Sigmoid colon (tissue), 6 donors: ENCODE measurements at regions not wholly inside any gene's neighbourhood (a gene's known extent, or its start where the extent isn't known, plus 50 kb on each side); places are given as distances from the start of the nearest gene placed in this dataset.

Experiments
- DNase-seq: peaks from one replicate; pipeline ENCODE4 v3.0.0-alpha.2; 2019
- H3K27ac ChIP-seq, 4 donors: fragments of 200-600 bp; sonication (generic); one replicate each; pipeline ENCODE4 v1.5.1; 2016 to 2019; ENCODE audit warnings: mild to moderate bottlenecking in 1 of 4
- H3K27me3 ChIP-seq, 3 donors: fragments of 200-600 bp; sonication (generic); one replicate each; pipeline ENCODE4 v1.5.1; 2019; ENCODE audit warnings: mild to moderate bottlenecking in 1 of 3
- H3K36me3 ChIP-seq, 4 donors: fragments of 200-600 bp; sonication (generic); one replicate each; pipeline ENCODE4 v1.5.1; 2016 to 2019
- H3K4me1 ChIP-seq, 4 donors: fragments of 200-600 bp; sonication (generic); one replicate each; pipeline ENCODE4 v1.5.1; 2017 to 2019
- H3K4me3 ChIP-seq, 4 donors: fragments of 200-600 bp; sonication (generic); one replicate each; pipeline ENCODE4 v1.5.1; 2017 to 2019; ENCODE audit warnings: mild to moderate bottlenecking in 2 of 4, moderate library complexity in 1 of 4
- H3K9me3 ChIP-seq, 4 donors: fragments of 200-600 bp in 3 of 4; sonication (generic) in 3 of 4; one replicate each; pipeline versions ENCODE4 v1.5.1 to v1.6.1; 2013 to 2019
- EP300 ChIP-seq, 4 donors: sonication (generic); formaldehyde crosslinking; IDR thresholded peaks; one replicate each; pipeline ENCODE4 v1.6.1; 2017; ENCODE audit warnings: antibody characterized with exemption in 4 of 4
- POLR2A ChIP-seq, 2 donors: fragments of 450-650 bp; IDR thresholded peaks; one replicate each; pipeline ENCODE4 v1.6.1; 2016; ENCODE audit warnings: antibody characterized with exemption in 2 of 2, mild to moderate bottlenecking in 2 of 2, moderate library complexity in 2 of 2
- POLR2AphosphoS5 ChIP-seq, 4 donors: sonication (generic); formaldehyde crosslinking; IDR thresholded peaks; one replicate each; pipeline ENCODE4 v1.6.1; 2017; ENCODE audit warnings: antibody characterized with exemption in 4 of 4
- WGBS, 2 donors: extraction: QIAGEN DNeasy Blood & Tissue Kit; methylation state at CpG; one replicate each; pipeline ENCODE4 v1.1.7; 2013; 5-methylcytosine and 5-hydroxymethylcytosine counted together
- intact Hi-C: fragments of 100-400 bp; cut with DNase I; formaldehyde crosslinking; loops from one replicate; pipeline ENCODE4 v1.15.1; 2023
- TF ChIP-seq, protein P1 (sequence below), 4 experiments: fragments of 450-650 bp in 3 of 4; fragments of 200-600 bp in 1 of 4; IDR thresholded peaks; one replicate each; pipeline ENCODE4 v1.5.1; 2016 to 2019; ENCODE audit warnings: antibody characterized with exemption in 4 of 4, mild to moderate bottlenecking in 3 of 4, moderate library complexity in 2 of 4
- donor health status: healthy with polysubstance abuse.
- donor health status: healthy.

DNA sequence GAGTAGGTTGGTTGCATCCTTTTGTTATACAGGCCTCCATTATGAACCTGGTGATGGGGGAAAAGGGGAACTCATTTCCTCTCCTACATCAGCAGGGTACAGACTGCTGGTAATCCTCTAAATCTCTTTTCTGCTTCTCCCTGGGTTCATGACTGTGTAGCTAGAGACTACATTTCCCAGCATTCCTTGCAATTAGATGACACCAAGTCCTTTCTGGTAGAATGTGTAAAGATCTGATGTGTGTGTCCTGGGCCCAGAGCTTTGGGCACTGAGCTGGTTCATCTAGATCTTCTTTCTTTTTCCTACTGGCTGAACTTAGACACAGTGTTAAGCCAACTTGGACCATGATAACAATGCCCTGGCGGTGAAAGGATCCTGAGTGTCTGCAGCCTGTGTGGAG, 104.7 kb upstream of the IFNGR1 start:
- no peak overlapping the region for H3K4me3 ChIP-seq
- intact Hi-C loops: no loop called here
- TF ChIP-seq POLR2A (IDR thresholded peaks at IDR 0.05) (no peak), EP300 (IDR thresholded peaks at IDR 0.05) (no peak), POLR2AphosphoS5 (IDR thresholded peaks at IDR 0.05) (no peak)
- TF ChIP-seq, protein P1, sequence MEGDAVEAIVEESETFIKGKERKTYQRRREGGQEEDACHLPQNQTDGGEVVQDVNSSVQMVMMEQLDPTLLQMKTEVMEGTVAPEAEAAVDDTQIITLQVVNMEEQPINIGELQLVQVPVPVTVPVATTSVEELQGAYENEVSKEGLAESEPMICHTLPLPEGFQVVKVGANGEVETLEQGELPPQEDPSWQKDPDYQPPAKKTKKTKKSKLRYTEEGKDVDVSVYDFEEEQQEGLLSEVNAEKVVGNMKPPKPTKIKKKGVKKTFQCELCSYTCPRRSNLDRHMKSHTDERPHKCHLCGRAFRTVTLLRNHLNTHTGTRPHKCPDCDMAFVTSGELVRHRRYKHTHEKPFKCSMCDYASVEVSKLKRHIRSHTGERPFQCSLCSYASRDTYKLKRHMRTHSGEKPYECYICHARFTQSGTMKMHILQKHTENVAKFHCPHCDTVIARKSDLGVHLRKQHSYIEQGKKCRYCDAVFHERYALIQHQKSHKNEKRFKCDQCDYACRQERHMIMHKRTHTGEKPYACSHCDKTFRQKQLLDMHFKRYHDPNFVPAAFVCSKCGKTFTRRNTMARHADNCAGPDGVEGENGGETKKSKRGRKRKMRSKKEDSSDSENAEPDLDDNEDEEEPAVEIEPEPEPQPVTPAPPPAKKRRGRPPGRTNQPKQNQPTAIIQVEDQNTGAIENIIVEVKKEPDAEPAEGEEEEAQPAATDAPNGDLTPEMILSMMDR (IDR thresholded peaks at IDR 0.05): no peak
- H3K4me1 ChIP-seq: no peaks in the 10 kb centered on the region
- no peak for DNase-seq
- WGBS, 2 donors: 55 to 99% methylated on average over 1 of the region's 1 CpG
- no peaks in the 10 kb centered on the region for H3K9me3 ChIP-seq
- H3K27me3 ChIP-seq: no peaks in the 10 kb centered on the region
- H3K36me3 ChIP-seq: no peaks in the 10 kb centered on the region
- no peak overlapping the region for H3K27ac ChIP-seq

DNA sequence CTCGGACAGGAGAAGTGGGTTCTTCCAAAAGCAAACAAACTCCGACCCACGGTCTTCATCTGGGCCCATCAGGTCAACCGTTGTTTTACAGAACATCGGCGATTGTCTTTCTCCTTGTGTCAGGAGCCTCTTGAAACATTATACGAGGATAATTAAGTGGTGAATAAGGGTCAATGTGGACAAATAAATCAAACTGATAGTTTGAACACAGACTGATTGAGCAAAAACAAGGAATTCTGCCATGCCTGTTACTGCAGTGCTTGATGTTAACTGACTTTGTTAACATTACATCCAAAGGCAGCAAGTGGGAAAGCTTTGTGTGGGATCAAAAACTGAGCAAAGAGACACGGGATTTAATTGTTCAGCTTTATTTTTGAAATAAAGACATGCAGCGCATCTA, 101.1 kb upstream of the IFNGR1 start:
- Histone ChIP-seq H3K4me3 (no peak overlapping the region), H3K36me3 (no peaks in the 10 kb centered on the region), H3K4me1 (no peaks in the 10 kb centered on the region), H3K27me3 (no peaks in the 10 kb centered on the region), H3K27ac (no peak overlapping the region), H3K9me3 (no peaks in the 10 kb centered on the region)
- TF ChIP-seq EP300 (IDR thresholded peaks at IDR 0.05) (no peak), POLR2AphosphoS5 (IDR thresholded peaks at IDR 0.05) (no peak), POLR2A (IDR thresholded peaks at IDR 0.05) (no peak)
- TF ChIP-seq, protein P1 (IDR thresholded peaks at IDR 0.05): no peak
- DNase-seq: no peak
- intact Hi-C loops: no loop called here
- 81 to 87% methylated on average over 9 of the region's 9 CpGs for WGBS, 2 donors

DNA sequence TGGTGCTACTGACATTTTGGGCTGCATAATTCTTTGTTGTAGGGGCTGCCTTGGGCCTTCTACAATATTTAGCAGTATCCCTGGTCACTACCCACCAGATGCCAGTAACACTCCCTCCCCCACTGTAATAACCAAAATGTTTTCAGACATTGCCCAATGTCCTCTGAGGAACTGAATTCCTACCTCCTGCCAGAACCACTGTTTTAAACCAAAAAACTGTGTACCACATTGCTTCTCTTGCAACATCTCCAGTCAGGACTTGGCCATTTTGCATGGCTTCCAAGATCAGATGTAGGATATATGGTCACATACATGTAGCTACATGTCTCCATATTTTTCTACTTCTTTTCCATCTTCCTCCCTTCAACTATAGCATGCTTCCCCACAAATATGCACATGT, 97.4 kb upstream of the IFNGR1 start:
- Histone ChIP-seq H3K27ac (no peak overlapping the region), H3K9me3 (no peaks in the 10 kb centered on the region), H3K4me1 (peaks cover 0 to 8% (median 2%) of the 10 kb centered on the region in 4 donors), H3K27me3 (no peaks in the 10 kb centered on the region), H3K36me3 (no peaks in the 10 kb centered on the region), H3K4me3 (no peak overlapping the region)
- intact Hi-C loops: loop anchor here (10.0 kb wide), 1 partner anchor 492 kb away; the partner anchor contains the start of gene PEX7
- no peak for TF ChIP-seq POLR2A (IDR thresholded peaks at IDR 0.05)
- TF ChIP-seq, protein P1 (IDR thresholded peaks at IDR 0.05): no peak
- TF ChIP-seq POLR2AphosphoS5 (IDR thresholded peaks at IDR 0.05): no peak
- no peak for TF ChIP-seq EP300 (IDR thresholded peaks at IDR 0.05)
- DNase-seq: no peak

DNA sequence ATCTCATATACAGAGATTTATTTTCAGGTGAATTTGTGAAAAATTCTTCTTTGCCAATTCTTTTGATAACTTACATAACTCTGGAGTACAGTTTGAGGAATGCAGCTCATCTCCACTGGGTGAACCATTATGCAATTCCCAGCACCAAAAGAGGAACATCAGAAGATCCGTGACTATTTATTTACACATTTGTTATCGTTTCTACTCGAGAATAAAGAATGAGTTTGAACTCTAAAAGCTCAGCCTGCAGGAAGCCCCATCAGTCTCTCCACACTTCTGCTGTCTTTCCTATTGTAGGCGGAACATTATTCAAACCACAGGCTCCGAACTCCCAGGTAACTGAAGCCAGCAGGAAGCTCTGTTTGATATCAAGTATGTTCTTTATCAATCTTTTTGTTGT, 95.9 kb upstream of the IFNGR1 start:
- Histone ChIP-seq H3K27me3 (no peaks in the 10 kb centered on the region), H3K9me3 (no peaks in the 10 kb centered on the region), H3K4me3 (no peak overlapping the region), H3K27ac (no peak overlapping the region), H3K4me1 (peaks cover 0 to 8% (median 2%) of the 10 kb centered on the region in 4 donors), H3K36me3 (no peaks in the 10 kb centered on the region)
- TF ChIP-seq, protein P1 (IDR thresholded peaks at IDR 0.05): no peak
- TF ChIP-seq POLR2AphosphoS5 (IDR thresholded peaks at IDR 0.05): no peak
- TF ChIP-seq EP300 (IDR thresholded peaks at IDR 0.05): no peak
- WGBS, 2 donors: 40 to 51% methylated on average over 5 of the region's 5 CpGs
- intact Hi-C loops: loop anchor here (10.0 kb wide), 1 partner anchor 490 kb away; the partner anchor contains the start of gene PEX7
- no peak for DNase-seq
